ENCODE measurements at regions not wholly inside any gene's neighbourhood (a gene's known extent, or its start where the extent isn't known, plus 50 kb on each side); places are given as distances from the start of the nearest gene placed in this dataset.

DNA sequence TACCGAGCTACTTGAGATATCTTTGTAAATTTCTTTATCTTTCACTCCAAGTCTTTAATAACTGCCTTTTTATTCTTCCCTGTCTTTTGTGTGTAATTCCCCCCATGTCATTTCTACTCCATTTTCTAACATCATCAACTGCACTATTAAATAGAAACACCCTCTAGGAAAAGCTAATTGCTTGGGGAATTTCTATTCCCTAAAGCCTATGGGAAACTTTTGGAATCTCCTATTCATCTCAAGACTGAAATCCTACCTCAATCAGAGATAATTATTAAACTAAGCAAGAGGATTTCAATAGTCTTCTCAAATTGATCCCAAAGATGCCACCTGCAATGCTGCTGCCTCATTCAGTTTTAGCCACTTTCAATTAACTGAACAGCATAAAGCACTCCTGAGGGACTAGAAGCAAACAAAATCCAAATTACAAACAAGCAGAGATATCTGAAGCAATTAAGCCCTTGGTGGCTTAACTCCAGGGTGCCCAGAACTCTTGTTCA is 598.7 kb downstream of the IGSF11 start:
- no peak for DNase-seq (ENCODE audit: low read depth)

GRCh38 chr3:118436697-118437262 is 597.9 kb downstream of the IGSF11 start:
- DNase-seq (ENCODE audit: low read depth) = no peak

DNA sequence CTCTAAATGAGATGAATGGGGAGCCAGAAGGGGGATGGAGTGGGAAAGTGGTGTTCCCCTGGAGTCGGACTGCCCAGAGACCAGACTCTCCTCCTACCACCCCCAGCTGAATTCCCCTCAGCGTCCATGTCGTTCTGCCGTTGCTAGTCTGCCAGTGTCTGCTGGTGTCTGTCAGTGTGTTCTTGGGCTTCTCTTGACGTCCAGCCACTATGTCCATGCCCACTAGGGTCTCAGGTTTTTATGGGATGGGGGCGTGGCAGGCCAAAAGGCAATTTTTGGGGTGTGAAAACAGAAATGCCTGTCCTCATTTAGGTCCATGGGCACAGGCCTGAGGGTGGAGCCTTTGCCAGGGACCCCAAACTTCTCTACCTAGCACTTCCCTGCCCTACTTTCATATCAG is 589.6 kb downstream of the IGSF11 start:
- no peak for DNase-seq (ENCODE audit: low read depth)

DNA sequence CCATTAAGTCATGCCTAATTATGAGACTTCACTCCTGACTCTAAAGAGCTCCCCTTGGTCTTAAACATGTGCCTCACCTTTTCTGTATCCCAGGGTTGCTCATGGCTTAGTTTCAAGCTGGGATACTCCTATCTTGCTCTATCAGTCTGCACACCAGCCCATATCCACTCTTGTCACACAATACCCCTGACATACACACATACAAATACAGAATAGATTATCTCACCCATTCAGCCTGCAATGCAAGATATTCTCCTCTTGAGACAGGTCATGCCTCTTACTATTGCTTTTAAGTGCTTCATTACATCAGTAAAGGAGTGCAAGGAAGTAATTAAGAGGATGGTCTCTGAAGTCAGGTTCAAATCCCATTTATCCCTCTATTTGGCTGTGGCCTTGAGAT is 587.3 kb downstream of the IGSF11 start:
- no peak for DNase-seq (ENCODE audit: low read depth)

GRCh38 chr3:118466795-118467330 is 567.8 kb downstream of the IGSF11 start:
- no peak for DNase-seq (ENCODE audit: low read depth)

GRCh38 chr3:118468801-118469200 is 565.8 kb downstream of the IGSF11 start:
- DNase-seq (ENCODE audit: low read depth) = no peak

- DNase-seq (ENCODE audit: low read depth) = no peak
Measured at GRCh38 chr3:118472586-118472985, 562.1 kb downstream of the IGSF11 start.

- no peak for DNase-seq (ENCODE audit: low read depth)
Measured at GRCh38 chr3:118473343-118473742, 561.3 kb downstream of the IGSF11 start.

GRCh38 chr3:118476885-118477618 is 557.6 kb downstream of the IGSF11 start:
- no peak for DNase-seq (ENCODE audit: low read depth)

GRCh38 chr3:118477768-118478167 is 556.9 kb downstream of the IGSF11 start:
- DNase-seq (ENCODE audit: low read depth) = no peak

DNA sequence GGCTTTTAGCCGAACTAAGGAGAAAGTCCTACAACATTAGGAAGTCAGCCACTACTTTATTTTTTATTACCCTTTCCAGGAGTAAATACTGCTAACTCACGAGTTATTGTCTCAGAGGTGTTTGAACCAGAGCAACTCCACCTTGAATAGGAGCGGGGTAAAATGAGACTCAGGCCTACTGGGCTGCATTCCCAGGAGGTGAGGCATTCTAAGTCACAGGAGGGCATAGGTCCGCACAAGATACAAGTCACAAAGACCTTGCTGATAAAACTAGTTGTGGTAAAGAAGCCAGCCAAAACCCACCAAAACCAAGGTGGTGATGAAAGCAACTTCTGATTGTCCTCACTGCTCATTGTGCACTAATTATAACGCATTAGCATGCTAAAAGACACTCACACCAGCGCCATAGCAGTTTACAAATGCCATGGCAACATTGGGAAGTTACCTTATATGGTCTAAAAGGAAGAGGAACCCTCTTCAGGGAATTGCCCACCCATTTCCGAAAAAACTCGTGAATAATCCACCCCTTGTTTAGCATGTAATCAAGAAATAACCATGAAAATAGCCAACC is 555.9 kb downstream of the IGSF11 start:
- DNase-seq (ENCODE audit: low read depth) = no peak

DNA sequence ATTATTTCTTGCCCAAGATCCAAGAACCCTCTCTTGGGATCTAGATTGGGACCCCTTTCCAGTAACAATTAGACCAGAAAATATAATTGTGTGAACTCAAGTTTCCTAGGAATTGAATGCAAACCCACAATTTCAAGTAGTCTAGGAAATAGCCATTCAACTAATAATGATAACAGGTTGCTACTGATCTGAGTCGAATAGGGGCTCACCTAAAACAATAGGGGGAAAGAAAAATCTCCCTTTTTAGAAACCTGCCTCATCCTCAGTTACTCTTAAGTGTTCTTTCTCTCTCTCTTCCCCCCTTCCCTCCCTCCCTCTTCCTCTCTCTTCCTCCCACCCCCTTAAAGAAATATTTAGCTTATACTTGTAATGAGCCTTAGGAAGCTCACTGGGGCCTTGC is 555.3 kb downstream of the IGSF11 start:
- DNase-seq (ENCODE audit: low read depth) = no peak

DNA sequence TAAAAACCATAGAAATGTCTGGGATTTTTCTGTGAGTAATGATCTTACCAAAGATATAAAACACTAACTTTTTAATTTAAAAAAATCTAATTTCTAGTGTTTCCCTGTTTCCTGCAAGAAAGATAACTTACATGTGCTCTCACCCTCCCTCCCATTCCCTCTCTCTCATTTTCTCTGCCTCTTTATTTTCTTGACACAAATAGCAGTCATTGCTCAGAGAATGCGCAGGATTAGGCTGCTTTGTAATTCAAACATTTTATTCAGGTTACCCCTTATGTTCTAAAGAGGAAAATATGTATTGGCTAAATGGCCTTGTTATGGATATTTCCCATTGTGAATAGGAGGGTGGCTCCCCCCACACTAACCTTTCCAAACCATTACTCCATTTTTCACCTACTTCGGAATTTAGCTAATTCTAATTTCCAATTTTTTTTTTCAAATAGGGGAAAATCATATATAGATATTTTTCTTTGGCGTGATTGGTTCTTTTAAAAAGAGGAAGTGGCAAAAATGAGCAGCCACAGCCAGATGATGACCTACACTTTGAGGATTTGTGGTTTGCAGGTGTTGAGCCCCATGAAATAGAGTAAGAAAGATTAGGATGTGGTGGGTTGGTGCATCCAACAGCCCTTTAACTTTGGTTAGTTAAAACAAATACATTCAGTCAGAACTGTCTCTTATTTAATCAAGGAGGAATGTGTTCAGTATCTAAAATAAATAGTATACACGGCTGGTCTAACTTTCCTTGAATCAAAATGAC is 554.4 kb downstream of the IGSF11 start:
- DNase-seq (ENCODE audit: low read depth) = no peak

DNA sequence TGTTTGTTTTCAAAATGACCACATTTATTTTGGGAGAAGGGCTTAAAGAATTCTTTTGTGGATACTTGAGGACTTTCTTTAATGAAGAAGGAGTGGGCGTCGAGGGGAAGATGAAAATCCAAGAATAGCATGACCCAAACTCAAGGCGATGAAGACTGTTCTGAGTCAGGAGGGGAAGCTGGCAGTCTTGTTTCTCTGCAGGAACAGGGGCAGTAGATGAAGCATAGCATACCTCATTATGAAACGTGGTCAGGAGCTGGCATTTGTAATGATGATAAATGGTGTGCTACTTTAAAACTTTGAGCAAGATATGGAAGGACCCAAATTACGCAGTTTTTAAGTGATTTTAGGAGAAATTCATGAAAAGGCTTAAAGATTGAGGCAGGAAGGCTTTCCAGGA is 549.0 kb downstream of the IGSF11 start:
- DNase-seq (ENCODE audit: low read depth) = no peak

- DNase-seq (ENCODE audit: low read depth) = no peak
Measured at GRCh38 chr3:118487734-118488133, 546.9 kb downstream of the IGSF11 start.

GRCh38 chr3:118488732-118489131 is 545.9 kb downstream of the IGSF11 start:
- DNase-seq (ENCODE audit: low read depth) = no peak

DNA sequence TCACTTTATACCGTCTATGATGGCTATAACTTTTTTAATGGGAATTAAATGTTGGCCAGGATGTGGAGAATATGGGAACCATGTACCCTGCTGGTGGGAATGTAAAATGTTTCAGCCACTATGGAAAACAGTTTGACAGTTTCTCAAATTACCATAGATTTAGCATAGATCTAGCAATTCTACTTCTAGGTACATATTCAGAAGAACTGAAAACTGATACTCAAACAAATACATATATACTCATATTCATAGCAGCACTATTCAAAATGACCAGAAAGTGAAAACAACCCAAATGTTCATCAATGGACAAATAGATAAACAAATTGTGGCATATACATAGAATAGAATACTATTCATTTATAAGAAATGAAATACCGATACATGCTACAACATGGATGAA is 539.4 kb downstream of the IGSF11 start:
- DNase-seq (ENCODE audit: low read depth) = no peak

GRCh38 chr3:118497274-118497673 is 537.4 kb downstream of the IGSF11 start:
- DNase-seq (ENCODE audit: low read depth) = no peak

GRCh38 chr3:118501152-118501551 is 533.5 kb downstream of the IGSF11 start:
- no peak for DNase-seq (ENCODE audit: low read depth)

DNA sequence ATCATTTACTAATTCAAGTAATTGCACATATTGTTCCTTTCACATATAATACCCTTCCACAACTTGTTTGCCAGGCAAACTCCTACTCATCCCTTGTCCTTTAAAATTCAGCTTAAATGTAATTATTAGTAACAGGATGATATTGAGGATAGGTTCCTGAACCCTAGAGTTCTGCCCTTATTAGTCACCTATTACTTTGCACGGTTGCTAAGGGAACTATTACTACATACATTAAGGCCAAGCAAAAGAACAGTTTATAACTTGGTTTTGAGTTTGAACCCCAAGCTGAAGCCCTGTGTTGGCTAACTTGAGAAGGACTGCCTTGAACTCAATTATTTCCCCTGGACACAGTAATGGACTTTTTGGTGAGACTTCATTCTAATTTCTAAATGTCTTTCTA is 529.7 kb downstream of the IGSF11 start:
- no peak for DNase-seq (ENCODE audit: low read depth)

DNA sequence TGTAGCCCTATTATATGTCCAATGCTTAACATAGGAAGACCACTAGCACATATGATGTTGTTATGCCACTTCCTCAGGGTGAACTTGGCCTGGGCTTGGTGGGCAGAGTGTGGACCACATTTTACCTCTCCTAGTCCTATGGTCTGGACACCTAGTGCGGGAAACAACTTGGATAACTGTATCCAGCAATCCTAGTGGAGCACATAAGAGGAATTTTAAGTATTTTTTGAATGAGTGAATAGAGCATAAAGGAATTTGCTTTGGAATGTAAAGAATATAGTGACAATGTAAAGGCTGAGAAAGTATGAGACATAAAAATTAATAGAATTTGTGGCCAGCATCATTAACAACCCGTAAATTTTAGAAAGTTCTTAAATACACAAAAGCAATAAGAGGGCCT is 528.9 kb downstream of the IGSF11 start:
- no peak for DNase-seq (ENCODE audit: low read depth)

DNA sequence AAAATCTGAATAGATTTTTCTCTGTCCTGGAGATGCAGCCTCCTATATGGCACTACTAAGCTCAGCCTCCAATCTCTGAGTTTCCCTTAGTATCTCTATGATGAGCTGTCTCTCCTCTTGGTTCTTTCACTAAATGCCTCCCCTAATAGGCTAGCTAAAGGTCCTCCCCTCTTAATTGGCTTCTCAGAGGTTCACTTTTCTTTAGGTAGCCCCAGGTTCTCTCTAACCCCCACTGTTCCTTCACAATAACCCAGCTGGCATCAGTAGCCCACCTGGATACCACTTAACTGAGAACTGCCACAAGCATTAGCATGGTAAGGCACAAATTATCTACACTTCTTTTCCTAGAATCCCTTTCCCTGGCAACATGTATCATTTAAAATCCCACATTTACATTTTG is 523.2 kb downstream of the IGSF11 start:
- DNase-seq (ENCODE audit: low read depth) = no peak

GRCh38 chr3:118512301-118512700 is 522.3 kb downstream of the IGSF11 start:
- DNase-seq (ENCODE audit: low read depth) = no peak

Data from stimulated activated CD8-positive, alpha-beta memory T cell treated with anti-CD3 and anti-CD28 coated beads, Interleukin-12 subunit alpha, Interleukin-12 subunit beta, amount 100 ng/mL, for 1 hour (primary cell).